Gastrocnemius medialis (tissue), 4 donors: ENCODE measurements at regions not wholly inside any gene's neighbourhood (a gene's known extent, or its start where the extent isn't known, plus 50 kb on each side); places are given as distances from the start of the nearest gene placed in this dataset.

Source experiments
- ATAC-seq, 2 donors: fragments of 150-250 bp; one replicate each; pipeline ENCODE4 v1.9.1; 2016
- DNase-seq, 2 donors: peaks; one replicate each; pipeline ENCODE4 v3.0.0-alpha.2; 2019
- H3K27ac ChIP-seq, 4 donors: fragments of 200-600 bp; sonication (generic); 1 replicate in 1 of 4; 2 replicates in 3 of 4; pipeline ENCODE4 v1.5.1; 2016 to 2018; ENCODE audit warnings: mild to moderate bottlenecking in 2 of 4, moderate library complexity in 1 of 4
- H3K27me3 ChIP-seq, 3 donors: fragments of 200-600 bp; sonication (generic) in 2 of 3; 1 replicate in 1 of 3; 2 replicates in 2 of 3; pipeline versions ENCODE4 v1.5.1 to v1.6.0; 2016 to 2019; ENCODE audit warnings: mild to moderate bottlenecking in 1 of 3, moderate library complexity in 1 of 3
- H3K36me3 ChIP-seq, 2 donors: fragments of 200-600 bp; sonication (generic) in 1 of 2; one replicate each; pipeline ENCODE4 v1.5.1; 2017 to 2018
- H3K4me1 ChIP-seq, 2 donors: fragments of 200-600 bp; sonication (generic) in 1 of 2; one replicate each; pipeline ENCODE4 v1.5.1; 2016 to 2017; ENCODE audit warnings: mild to moderate bottlenecking in 2 of 2
- H3K4me3 ChIP-seq, 4 donors: fragments of 200-600 bp; sonication (generic) in 3 of 4; 1 replicate in 1 of 4; 2 replicates in 3 of 4; pipeline ENCODE4 v1.5.1; 2016 to 2019; ENCODE audit warnings: mild to moderate bottlenecking in 2 of 4
- H3K9me3 ChIP-seq, 3 donors: fragments of 200-600 bp; sonication (generic) in 2 of 3; 1 replicate in 1 of 3; 2 replicates in 2 of 3; pipeline ENCODE4 v1.5.1; 2016 to 2019
- CTCF ChIP-seq, 5 experiments: fragments of 450-650 bp in 3 of 5; fragments of 200-600 bp in 2 of 5; sonication (generic) in 2 of 5; IDR thresholded peaks in 4 of 5; conservative IDR thresholded peaks in 1 of 5; 1 replicate in 4 of 5; 2 replicates in 1 of 5; pipeline ENCODE4 v1.5.1; 2016 to 2019; ENCODE audit warnings: antibody characterized with exemption in 5 of 5, mild to moderate bottlenecking in 3 of 5, moderate library complexity in 3 of 5
- POLR2A ChIP-seq, 2 donors: fragments of 450-650 bp; IDR thresholded peaks; one replicate each; pipeline ENCODE4 v1.6.1; 2017; ENCODE audit warnings: antibody characterized with exemption in 2 of 2, mild to moderate bottlenecking in 2 of 2, moderate library complexity in 2 of 2
- in situ Hi-C, 4 donors: fragments of 200-750 bp; cut with MboI; loops; one replicate each; pipeline versions ENCODE4 v1.15.0 to v1.8.0; 2017; ENCODE audit warnings: low sequenced_read_pairs in 4 of 4
- intact Hi-C: fragments of 100-400 bp; cut with DNase I; formaldehyde crosslinking; loops from one replicate; pipeline ENCODE4 v1.15.1; 2023; ENCODE audit warnings: low total_unique reads

GRCh38 chr10:2099321-2099720 is 362.0 kb upstream of the ADARB2 start:
- Histone ChIP-seq H3K27me3 (no peaks in the 10 kb centered on the region), H3K4me1 (no peaks in the 10 kb centered on the region), H3K27ac (no peak overlapping the region), H3K36me3 (no peaks in the 10 kb centered on the region), H3K9me3 (no peaks in the 10 kb centered on the region), H3K4me3 (no peak overlapping the region)
- ATAC-seq (no peak), DNase-seq (no peak)
- in situ Hi-C loops (no loop called here), intact Hi-C loops (no loop called here)
- TF ChIP-seq CTCF (IDR thresholded peaks at IDR 0.05 in 4 of 5, conservative IDR thresholded peaks at IDR 0.05 in 1 of 5) (no peak), POLR2A (IDR thresholded peaks at IDR 0.05) (no peak)

- no peak for ATAC-seq
- in situ Hi-C loops, result no loop called here
- H3K9me3 ChIP-seq, result no peaks in the 10 kb centered on the region
These were observed 360.6 kb upstream of the ADARB2 start for GRCh38 chr10:2097937-2098336.

GRCh38 chr10:2094171-2094570 is 356.8 kb upstream of the ADARB2 start:
- no peaks in the 10 kb centered on the region for H3K27me3 ChIP-seq
- no peak overlapping the region for H3K4me3 ChIP-seq
- H3K27ac ChIP-seq, result no peak overlapping the region
- in situ Hi-C loops (no loop called here), intact Hi-C loops (no loop called here)
- H3K36me3 ChIP-seq, result no peaks in the 10 kb centered on the region
- no peaks in the 10 kb centered on the region for H3K4me1 ChIP-seq
- TF ChIP-seq POLR2A (IDR thresholded peaks at IDR 0.05) (no peak), CTCF (IDR thresholded peaks at IDR 0.05 in 4 of 5, conservative IDR thresholded peaks at IDR 0.05 in 1 of 5) (no peak)
- DNase-seq (no peak), ATAC-seq (no peak)
- H3K9me3 ChIP-seq, result no peaks in the 10 kb centered on the region

More at GRCh38 chr10:2097937-2098336, 360.6 kb upstream of the ADARB2 start:
- no peaks in the 10 kb centered on the region for H3K27me3 ChIP-seq
- no peak for DNase-seq
- H3K36me3 ChIP-seq, result no peaks in the 10 kb centered on the region
- H3K4me1 ChIP-seq, result no peaks in the 10 kb centered on the region
- no peak for TF ChIP-seq POLR2A (IDR thresholded peaks at IDR 0.05)
- no peak for TF ChIP-seq CTCF (IDR thresholded peaks at IDR 0.05 in 4 of 5, conservative IDR thresholded peaks at IDR 0.05 in 1 of 5)
- no peak overlapping the region for H3K4me3 ChIP-seq
- intact Hi-C loops, result no loop called here
- no peak overlapping the region for H3K27ac ChIP-seq

- ATAC-seq, result no peak
These were observed 346.3 kb upstream of the ADARB2 start for GRCh38 chr10:2083591-2083990.

More at GRCh38 chr10:2083591-2083990, 346.3 kb upstream of the ADARB2 start:
- in situ Hi-C loops, result no loop called here
- DNase-seq, result no peak
- H3K27ac ChIP-seq, result no peak overlapping the region
- no peak overlapping the region for H3K4me3 ChIP-seq
- H3K27me3 ChIP-seq, result no peaks in the 10 kb centered on the region
- no peaks in the 10 kb centered on the region for H3K9me3 ChIP-seq
- TF ChIP-seq POLR2A (IDR thresholded peaks at IDR 0.05) (no peak), CTCF (IDR thresholded peaks at IDR 0.05 in 4 of 5, conservative IDR thresholded peaks at IDR 0.05 in 1 of 5) (no peak)
- intact Hi-C loops, result no loop called here
- no peaks in the 10 kb centered on the region for H3K36me3 ChIP-seq
- no peaks in the 10 kb centered on the region for H3K4me1 ChIP-seq
